CD4-positive, alpha-beta memory T cell (primary cell): ENCODE measurements at regions not wholly inside any gene's neighbourhood (a gene's known extent, or its start where the extent isn't known, plus 50 kb on each side); places are given as distances from the start of the nearest gene placed in this dataset.

Source experiments
- CTCF ChIA-PET: fragments of 350-600 bp; sonication (Branson Sonifier 250); formaldehyde crosslinking; loops from one replicate; lab custom pipeline; 2021; ENCODE audit warnings: inconsistent platforms; ENCODE audit not compliant: partially characterized antibody; lab: Charles Lee
- POLR2A ChIA-PET: fragments of 350-600 bp; sonication (Branson Sonifier 250); formaldehyde crosslinking; loops from one replicate; lab custom pipeline; 2021; ENCODE audit not compliant: partially characterized antibody; lab: Charles Lee
- DNase-seq, 5 donors: peaks; one replicate each; pipeline versions ENCODE4 v3.0.0 to v3.0.0-alpha.2; 2020 to 2022; ENCODE audit warnings: mixed read lengths in 1 of 5
- H3K27ac ChIP-seq: one replicate; pipeline ENCODE4 v1.7.0; 2013; ENCODE audit warnings: low read depth, low read length
- H3K27me3 ChIP-seq: 2 replicates; pipeline ENCODE4 v1.7.0; 2013; ENCODE audit warnings: mild to moderate bottlenecking, low read length, moderate library complexity; ENCODE audit not compliant: insufficient read depth
- H3K36me3 ChIP-seq: 2 replicates; pipeline ENCODE4 v1.7.0; 2013; ENCODE audit warnings: mild to moderate bottlenecking, low read length, moderate library complexity; ENCODE audit not compliant: insufficient read depth
- H3K4me1 ChIP-seq: 2 replicates; pipeline ENCODE4 v1.7.0; 2013; ENCODE audit warnings: mild to moderate bottlenecking, low read length, moderate library complexity; ENCODE audit not compliant: insufficient read depth
- H3K4me3 ChIP-seq, 2 donors: one replicate each; pipeline ENCODE4 v1.7.0; 2013; ENCODE audit warnings: low read length in 2 of 2, mild to moderate bottlenecking in 1 of 2
- H3K9me3 ChIP-seq, 2 donors: one replicate each; pipeline ENCODE4 v1.7.0; 2013; ENCODE audit warnings: low read length in 2 of 2, control low read depth in 1 of 2; ENCODE audit not compliant: control insufficient read depth in 1 of 2
- H3K27ac Mint-ChIP-seq, 7 donors: one replicate each; pipeline ENCODE4 v1.8.0; 2020 to 2021; ENCODE audit warnings: mixed read lengths in 7 of 7, mild to moderate bottlenecking in 6 of 7, inconsistent platforms in 3 of 7, moderate library complexity in 3 of 7
- H3K27me3 Mint-ChIP-seq, 2 donors: one replicate each; pipeline ENCODE4 v1.8.0; 2020 to 2021; ENCODE audit warnings: mixed read lengths in 2 of 2
- H3K36me3 Mint-ChIP-seq, 2 donors: one replicate each; pipeline ENCODE4 v1.8.0; 2020 to 2021; ENCODE audit warnings: mixed read lengths in 2 of 2, inconsistent platforms in 1 of 2, mild to moderate bottlenecking in 1 of 2
- H3K4me1 Mint-ChIP-seq, 4 donors: one replicate each; pipeline ENCODE4 v1.8.0; 2020 to 2021; ENCODE audit warnings: mixed read lengths in 4 of 4, mild to moderate bottlenecking in 1 of 4
- H3K4me3 Mint-ChIP-seq, 8 donors: one replicate each; pipeline ENCODE4 v1.8.0; 2020 to 2021; ENCODE audit warnings: mixed read lengths in 8 of 8, mild to moderate bottlenecking in 7 of 8, moderate library complexity in 6 of 8, inconsistent platforms in 3 of 8
- H3K9me3 Mint-ChIP-seq, 8 donors: one replicate each; pipeline ENCODE4 v1.8.0; 2020 to 2021; ENCODE audit warnings: mixed read lengths in 8 of 8, mild to moderate bottlenecking in 5 of 8, inconsistent platforms in 3 of 8, moderate library complexity in 1 of 8
- intact Hi-C: fragments of 100-400 bp; cut with micrococcal nuclease; formaldehyde crosslinking; loops from one replicate; pipeline ENCODE4 v1.15.1; 2023

DNA sequence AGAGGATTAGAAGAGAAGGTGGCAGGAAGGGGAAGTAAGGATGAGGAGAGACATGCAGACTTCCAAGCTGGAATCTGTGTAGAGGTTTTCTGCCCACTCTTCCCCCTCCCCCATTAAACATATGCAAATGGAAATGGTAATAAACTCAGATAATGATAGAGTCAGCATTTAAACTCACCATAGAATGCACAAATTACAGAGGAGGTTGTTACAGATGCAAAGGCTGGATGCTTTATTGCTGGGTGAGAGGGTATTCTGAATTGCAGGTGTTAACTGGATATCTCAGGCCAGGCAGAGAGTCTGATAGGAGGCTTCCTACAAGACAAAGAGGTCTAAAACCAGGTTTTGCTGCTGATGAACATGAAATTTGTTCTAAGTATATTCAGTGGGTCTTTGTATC, 372.5 kb downstream of the SEC16B start:
- H3K36me3 Mint-ChIP-seq = no peaks in the 10 kb centered on the region
- no peak overlapping the region for H3K4me3 Mint-ChIP-seq
- Histone ChIP-seq H3K36me3 (no peaks in the 10 kb centered on the region), H3K27ac (no peak overlapping the region), H3K9me3 (no peaks in the 10 kb centered on the region), H3K4me1 (no peaks in the 10 kb centered on the region), H3K4me3 (no peak overlapping the region), H3K27me3 (no peaks in the 10 kb centered on the region)
- no peaks in the 10 kb centered on the region for H3K4me1 Mint-ChIP-seq
- peaks cover 0 to 14% (median 1%) of the 10 kb centered on the region in 8 donors for H3K9me3 Mint-ChIP-seq
- H3K27me3 Mint-ChIP-seq = no peaks in the 10 kb centered on the region
- H3K27ac Mint-ChIP-seq = no peak overlapping the region
- intact Hi-C loops = no loop called here
- DNase-seq = no peak
- POLR2A ChIA-PET = no interaction called here
- CTCF ChIA-PET = no interaction called here

DNA sequence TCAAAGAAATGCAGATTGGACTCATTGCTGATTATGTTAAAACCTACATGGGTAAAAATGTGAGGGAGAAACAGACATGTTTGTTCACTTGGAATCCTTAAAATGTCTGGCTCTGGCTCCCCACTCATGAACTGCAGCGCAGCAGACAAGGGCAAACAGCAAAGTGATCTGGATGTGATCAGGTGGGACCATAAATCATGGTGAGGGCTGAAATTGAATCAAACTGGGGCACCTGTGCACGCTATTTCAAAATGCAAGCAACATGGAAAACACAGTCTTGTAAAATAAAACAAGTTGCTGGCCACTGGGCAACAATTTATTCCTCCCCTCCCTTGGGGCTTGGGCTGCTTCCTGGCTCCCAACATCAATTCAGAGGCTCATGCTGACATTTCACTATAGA, 373.4 kb downstream of the SEC16B start:
- POLR2A ChIA-PET = no interaction called here
- Mint-ChIP-seq H3K9me3 (peaks cover 0 to 13% (median 1%) of the 10 kb centered on the region in 8 donors), H3K36me3 (no peaks in the 10 kb centered on the region), H3K27ac (no peak overlapping the region), H3K4me3 (no peak overlapping the region), H3K4me1 (no peaks in the 10 kb centered on the region), H3K27me3 (no peaks in the 10 kb centered on the region)
- DNase-seq = no peak
- Histone ChIP-seq H3K27me3 (no peaks in the 10 kb centered on the region), H3K27ac (no peak overlapping the region), H3K36me3 (no peaks in the 10 kb centered on the region), H3K4me1 (no peaks in the 10 kb centered on the region), H3K9me3 (no peaks in the 10 kb centered on the region), H3K4me3 (no peak overlapping the region)
- CTCF ChIA-PET = no interaction called here
- intact Hi-C loops = no loop called here

DNA sequence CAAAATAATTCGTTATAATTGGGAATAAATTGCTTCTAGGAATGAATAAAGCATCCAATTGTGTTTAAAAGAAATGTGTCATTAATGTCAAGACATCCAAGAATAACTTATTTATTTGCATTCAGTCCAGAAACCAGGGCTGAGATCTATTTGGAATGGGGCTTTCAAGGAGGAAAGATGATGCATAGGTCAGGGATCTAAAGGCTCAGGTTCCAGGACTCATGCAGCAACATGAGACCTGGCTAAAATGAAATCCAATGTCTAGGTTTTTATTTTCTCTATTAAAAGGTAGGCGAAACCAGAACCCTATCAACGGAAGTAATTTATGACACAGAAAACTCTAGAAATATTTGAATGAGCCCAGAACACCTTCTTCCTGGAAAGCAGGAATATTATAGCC, 376.8 kb downstream of the SEC16B start:
- H3K4me1 ChIP-seq = no peaks in the 10 kb centered on the region
- H3K4me3 Mint-ChIP-seq = no peak overlapping the region
- CTCF ChIA-PET = no interaction called here

DNA sequence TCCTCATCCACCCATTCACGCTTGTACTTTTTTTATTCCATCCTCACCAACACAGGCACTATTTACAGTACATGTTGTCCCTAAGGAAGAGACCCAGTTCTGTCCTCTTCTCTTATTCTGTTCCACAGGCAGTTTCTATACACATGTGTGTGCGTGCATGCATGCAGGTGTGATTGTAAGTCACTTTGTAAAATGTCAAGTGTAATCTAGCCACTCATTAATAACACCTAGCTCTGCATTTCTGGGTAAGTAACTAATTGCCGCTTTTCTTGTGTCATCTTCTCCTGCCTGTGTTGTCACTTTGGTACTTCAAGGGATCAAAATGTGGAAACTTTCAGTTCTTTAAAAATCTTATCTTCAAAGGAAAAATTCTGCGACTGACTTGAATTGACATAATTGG, 377.2 kb downstream of the SEC16B start:
- Histone ChIP-seq H3K4me1 (no peaks in the 10 kb centered on the region), H3K9me3 (no peaks in the 10 kb centered on the region), H3K36me3 (no peaks in the 10 kb centered on the region), H3K27ac (no peak overlapping the region), H3K4me3 (no peak overlapping the region), H3K27me3 (no peaks in the 10 kb centered on the region)
- CTCF ChIA-PET = no interaction called here
- H3K36me3 Mint-ChIP-seq = no peaks in the 10 kb centered on the region
- no peak overlapping the region for H3K4me3 Mint-ChIP-seq
- no peaks in the 10 kb centered on the region for H3K27me3 Mint-ChIP-seq
- no peaks in the 10 kb centered on the region for H3K4me1 Mint-ChIP-seq
- no peak overlapping the region for H3K27ac Mint-ChIP-seq
- intact Hi-C loops = no loop called here
- peaks cover 0 to 3% (median 0%) of the 10 kb centered on the region in 8 donors for H3K9me3 Mint-ChIP-seq
- DNase-seq = no peak
- POLR2A ChIA-PET = no interaction called here

More for the DNA sequence above, 376.8 kb downstream of the SEC16B start:
- Mint-ChIP-seq H3K36me3 (no peaks in the 10 kb centered on the region), H3K27me3 (no peaks in the 10 kb centered on the region), H3K4me1 (no peaks in the 10 kb centered on the region), H3K9me3 (peaks cover 0 to 3% (median 0%) of the 10 kb centered on the region in 8 donors), H3K27ac (no peak overlapping the region)
- H3K36me3 ChIP-seq = no peaks in the 10 kb centered on the region
- no peak for DNase-seq
- no peak overlapping the region for H3K4me3 ChIP-seq
- no peaks in the 10 kb centered on the region for H3K9me3 ChIP-seq
- H3K27me3 ChIP-seq = no peaks in the 10 kb centered on the region
- intact Hi-C loops = no loop called here
- H3K27ac ChIP-seq = no peak overlapping the region
- POLR2A ChIA-PET = no interaction called here

GRCh38 chr1:177591155-177591554, 378.7 kb downstream of the SEC16B start:
- Mint-ChIP-seq H3K27me3 (no peaks in the 10 kb centered on the region), H3K9me3 (peaks cover 0 to 6% (median 3%) of the 10 kb centered on the region in 8 donors), H3K27ac (no peak overlapping the region), H3K36me3 (no peaks in the 10 kb centered on the region), H3K4me3 (no peak overlapping the region), H3K4me1 (no peaks in the 10 kb centered on the region)
- H3K27ac ChIP-seq = no peak overlapping the region
- H3K4me3 ChIP-seq = no peak overlapping the region
- ChIA-PET CTCF (no interaction called here), POLR2A (no interaction called here)
- H3K9me3 ChIP-seq = no peaks in the 10 kb centered on the region
- no peak for DNase-seq
- intact Hi-C loops = no loop called here
- no peaks in the 10 kb centered on the region for H3K27me3 ChIP-seq
- H3K36me3 ChIP-seq = no peaks in the 10 kb centered on the region
- no peaks in the 10 kb centered on the region for H3K4me1 ChIP-seq

DNA sequence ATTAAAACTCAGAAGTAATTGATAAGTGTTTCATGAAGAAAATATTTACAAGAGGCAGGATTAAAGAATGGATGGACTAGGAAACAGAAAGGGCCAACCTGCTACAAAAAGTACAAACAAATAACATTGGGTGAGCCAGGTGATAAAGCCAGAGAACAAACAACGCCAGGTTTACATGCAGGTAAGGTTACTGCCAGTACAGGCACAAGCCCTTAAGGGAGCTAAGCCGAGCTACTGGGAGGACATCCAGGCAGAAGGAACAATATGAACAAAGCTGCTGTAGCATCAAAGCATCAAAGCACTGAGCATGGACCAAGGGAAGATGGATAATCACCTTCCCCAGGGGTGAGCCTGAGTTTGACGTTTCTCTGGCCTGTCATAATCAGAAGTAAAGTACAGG, 380.7 kb downstream of the SEC16B start:
- intact Hi-C loops = no loop called here
- peaks cover 0 to 4% (median 4%) of the 10 kb centered on the region in 8 donors for H3K9me3 Mint-ChIP-seq
- H3K36me3 Mint-ChIP-seq = no peaks in the 10 kb centered on the region

GRCh38 chr1:177586429-177586828, 383.4 kb downstream of the SEC16B start:
- Mint-ChIP-seq H3K4me3 (no peak overlapping the region), H3K9me3 (peaks cover 0 to 10% (median 6%) of the 10 kb centered on the region in 8 donors), H3K4me1 (no peaks in the 10 kb centered on the region), H3K27ac (no peak overlapping the region), H3K27me3 (no peaks in the 10 kb centered on the region), H3K36me3 (no peaks in the 10 kb centered on the region)
- CTCF ChIA-PET = no interaction called here
- H3K4me1 ChIP-seq = no peaks in the 10 kb centered on the region
- H3K27ac ChIP-seq = no peak overlapping the region
- no peak overlapping the region for H3K4me3 ChIP-seq
- H3K9me3 ChIP-seq = no peaks in the 10 kb centered on the region
- no peak for DNase-seq
- H3K27me3 ChIP-seq = no peaks in the 10 kb centered on the region
- no peaks in the 10 kb centered on the region for H3K36me3 ChIP-seq
- intact Hi-C loops = no loop called here
- POLR2A ChIA-PET = no interaction called here

More for the DNA sequence above, 380.7 kb downstream of the SEC16B start:
- Histone ChIP-seq H3K9me3 (no peaks in the 10 kb centered on the region), H3K27me3 (no peaks in the 10 kb centered on the region), H3K27ac (no peak overlapping the region), H3K4me3 (no peak overlapping the region), H3K4me1 (no peaks in the 10 kb centered on the region), H3K36me3 (no peaks in the 10 kb centered on the region)
- Mint-ChIP-seq H3K4me3 (no peak overlapping the region), H3K27me3 (no peaks in the 10 kb centered on the region), H3K4me1 (no peaks in the 10 kb centered on the region), H3K27ac (no peak overlapping the region)
- POLR2A ChIA-PET = no interaction called here
- no peak for DNase-seq
- CTCF ChIA-PET = no interaction called here
